GM08714 (cell line): ENCODE measurements at regions not wholly inside any gene's neighbourhood (a gene's known extent, or its start where the extent isn't known, plus 50 kb on each side); places are given as distances from the start of the nearest gene placed in this dataset.

Experiments used
- H3K4me3 ChIP-seq: fragments of 200-500 bp; sonication (Bioruptor generic); 2 replicates; pipeline ENCODE4 v1.5.1; 2014; ENCODE audit warnings: mild to moderate bottlenecking, low read length, inconsistent platforms
- ZNF274 ChIP-seq: IDR thresholded peaks from 2 replicates; pipeline ENCODE4 v1.6.1; 2012; ENCODE audit warnings: mild to moderate bottlenecking, low read depth, low read length

DNA sequence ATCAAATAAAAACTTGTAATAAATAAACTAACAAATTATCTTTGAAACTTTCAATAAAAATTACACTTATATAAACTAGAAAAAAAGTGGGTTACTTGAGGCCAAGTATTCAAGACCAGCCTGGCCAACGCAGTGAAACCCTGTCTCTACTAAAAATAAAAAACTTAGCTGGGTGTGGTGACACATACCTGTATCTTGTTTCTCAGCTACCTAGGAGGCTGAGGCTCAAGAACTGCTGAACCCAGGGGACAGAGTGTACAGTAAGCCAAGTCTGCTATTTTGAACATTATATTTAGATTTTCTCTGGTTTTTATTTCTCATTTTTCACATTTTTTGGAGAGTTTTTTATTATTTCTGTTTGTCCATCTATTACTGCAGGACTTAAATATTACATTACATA lies 1397.6 kb upstream of the B3GALT2 start:
- TF ChIP-seq ZNF274: no peak
- no peak overlapping the region for H3K4me3 ChIP-seq

DNA sequence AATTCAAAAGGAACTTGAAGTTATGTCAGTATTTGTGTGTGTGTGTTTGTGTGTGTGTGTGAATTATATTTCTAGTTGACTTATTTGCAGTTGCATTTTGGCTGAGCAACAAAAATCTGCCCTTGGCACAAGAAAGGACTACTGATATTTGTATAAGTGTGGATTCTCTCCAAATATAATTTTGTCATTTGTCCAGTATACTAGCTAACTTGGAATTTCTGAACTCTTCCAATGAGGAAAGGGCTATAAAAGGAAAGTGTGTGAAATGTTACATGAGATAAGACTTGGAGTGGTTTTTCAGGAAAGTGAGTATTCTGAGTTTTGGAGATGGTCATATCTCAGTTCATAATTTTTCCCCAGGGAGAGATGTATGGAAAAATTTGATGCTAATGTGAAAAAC lies 1384.1 kb upstream of the B3GALT2 start:
- no peak for TF ChIP-seq ZNF274
- no peak overlapping the region for H3K4me3 ChIP-seq

DNA sequence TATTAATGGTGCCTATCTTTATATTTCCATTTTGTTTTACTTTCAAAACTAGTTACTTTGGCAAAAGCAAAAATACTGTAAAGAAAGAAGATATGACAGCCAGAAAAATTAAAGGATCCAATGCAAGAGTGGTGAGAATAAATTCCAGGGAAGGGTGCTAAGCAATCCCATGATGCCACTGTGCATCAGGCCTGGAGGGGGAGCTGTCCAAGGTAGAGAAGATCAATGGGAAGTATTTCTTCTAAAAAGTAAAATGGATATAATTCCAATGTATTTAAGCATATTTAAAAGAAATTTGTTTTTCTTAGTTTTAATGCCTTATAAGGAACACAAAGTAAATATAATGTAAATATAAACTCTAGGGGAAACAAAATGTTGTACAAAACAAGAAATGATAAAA lies 1382.2 kb upstream of the B3GALT2 start:
- TF ChIP-seq ZNF274: no peak

DNA sequence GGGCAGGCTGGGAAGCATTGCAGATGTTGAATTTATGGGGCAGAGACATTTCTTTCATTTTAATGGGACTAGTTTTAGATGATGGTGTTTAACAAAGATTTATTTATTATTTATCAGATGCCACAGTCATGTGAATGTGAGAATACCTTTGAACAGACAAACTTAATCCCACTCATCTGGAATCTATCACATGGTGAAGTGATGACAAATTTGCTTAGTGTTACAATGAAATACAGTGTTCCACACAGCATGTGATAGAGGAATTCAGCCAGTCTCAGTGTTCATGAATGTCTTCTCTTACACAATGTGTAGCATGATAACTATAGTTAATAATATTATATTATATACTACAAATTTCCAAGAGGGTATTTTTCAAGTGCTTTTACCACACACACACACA lies 1361.7 kb upstream of the B3GALT2 start:
- H3K4me3 ChIP-seq: no peak overlapping the region
- TF ChIP-seq ZNF274: no peak

More for the DNA sequence above, 1382.2 kb upstream of the B3GALT2 start:
- no peak overlapping the region for H3K4me3 ChIP-seq

DNA sequence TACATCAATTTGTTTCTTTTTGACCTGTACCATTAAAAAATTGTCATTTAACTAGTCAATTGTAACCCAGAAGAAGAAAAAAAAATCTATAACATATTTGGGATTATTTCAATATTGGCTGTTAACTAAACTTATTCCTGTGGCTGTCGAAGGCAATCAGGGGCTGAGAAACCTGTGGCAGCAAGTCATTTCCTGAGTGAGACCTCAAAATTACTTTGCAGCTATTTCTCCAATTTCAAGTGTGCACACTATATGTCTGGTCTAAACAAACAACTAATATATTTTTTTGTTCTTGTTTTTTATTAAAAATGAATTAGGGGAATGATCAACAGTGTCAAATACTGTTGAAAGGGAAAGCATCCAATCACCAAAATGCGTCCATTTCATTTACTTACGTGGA lies 1357.6 kb upstream of the B3GALT2 start:
- TF ChIP-seq ZNF274: no peak
- no peak overlapping the region for H3K4me3 ChIP-seq

DNA sequence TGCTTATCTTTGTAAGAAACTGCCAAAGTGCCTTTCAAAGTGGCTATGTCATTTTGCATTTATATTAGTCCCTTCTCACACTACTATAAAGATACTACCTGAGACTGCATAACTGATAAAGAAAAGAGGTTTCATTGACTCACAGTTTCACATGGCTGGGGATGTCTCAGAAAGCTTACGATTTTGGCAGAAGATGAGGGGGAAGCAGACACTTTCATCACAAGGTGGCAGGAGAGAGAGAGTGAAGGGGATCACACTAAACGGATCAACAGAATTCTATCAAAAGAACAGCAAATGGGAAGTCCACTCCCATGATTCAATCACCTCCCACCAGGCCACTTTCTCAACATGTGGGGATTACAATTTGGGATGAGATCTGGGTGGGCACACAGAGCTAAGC lies 1352.0 kb upstream of the B3GALT2 start:
- TF ChIP-seq ZNF274: no peak
- no peak overlapping the region for H3K4me3 ChIP-seq

DNA sequence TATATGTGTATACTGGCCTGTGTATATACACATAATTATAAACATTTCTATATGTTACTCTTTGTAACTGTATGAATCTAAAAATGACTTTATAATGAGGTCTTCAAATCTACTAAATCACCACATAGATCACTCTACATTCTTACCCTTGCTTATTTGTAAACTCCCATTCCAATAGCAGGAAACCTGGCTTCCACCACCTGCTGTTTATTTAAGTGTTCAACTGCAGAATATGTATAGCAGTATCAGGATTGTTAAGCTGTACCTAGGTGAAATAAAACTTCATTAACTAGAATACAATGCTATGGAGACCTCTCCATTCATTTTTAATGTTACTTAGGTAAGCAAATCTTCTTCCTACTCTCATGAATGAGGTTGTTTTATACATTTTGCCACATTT lies 1351.1 kb upstream of the B3GALT2 start:
- no peak overlapping the region for H3K4me3 ChIP-seq
- no peak for TF ChIP-seq ZNF274

DNA sequence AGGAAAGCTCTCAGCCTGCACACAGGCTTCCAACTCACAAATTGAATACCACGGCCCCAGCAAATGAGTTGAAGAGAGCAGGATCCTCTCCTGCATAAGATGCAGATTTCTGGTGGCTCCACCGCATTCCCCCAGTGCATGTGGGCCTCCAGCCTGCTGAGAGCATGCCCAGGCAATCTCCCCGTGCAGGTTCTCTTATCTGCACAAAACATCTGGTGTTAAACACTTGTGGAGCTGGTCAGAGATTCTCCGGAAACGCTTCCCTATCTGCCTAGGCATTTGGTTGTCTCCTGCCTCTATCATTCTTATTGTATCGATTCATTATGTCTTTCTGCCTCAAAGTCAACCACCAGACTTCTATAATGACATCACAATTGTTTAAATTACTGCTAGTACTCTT lies 1349.0 kb upstream of the B3GALT2 start:
- TF ChIP-seq ZNF274: no peak

DNA sequence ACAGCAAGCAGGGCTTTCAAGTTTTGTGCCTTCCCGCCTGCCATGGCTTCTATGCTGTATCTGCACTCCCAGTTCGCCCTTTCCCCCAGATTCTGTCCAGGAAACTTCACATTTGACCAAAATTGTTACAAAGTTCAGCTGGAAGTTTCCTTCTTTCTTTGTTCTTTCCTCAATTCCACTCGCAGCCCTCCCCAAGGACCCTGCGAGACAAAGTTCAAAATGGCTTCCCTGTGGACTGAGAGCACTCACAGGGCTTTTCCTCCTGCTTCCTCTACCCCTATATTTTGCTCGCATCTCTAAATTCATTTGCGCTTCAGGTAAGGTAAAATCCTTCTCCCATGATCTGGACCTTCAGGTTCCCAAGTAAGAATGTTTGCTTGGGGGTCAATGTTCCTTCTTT lies 1348.4 kb upstream of the B3GALT2 start:
- no peak overlapping the region for H3K4me3 ChIP-seq
- no peak for TF ChIP-seq ZNF274

More for the DNA sequence above, 1349.0 kb upstream of the B3GALT2 start:
- no peak overlapping the region for H3K4me3 ChIP-seq

DNA sequence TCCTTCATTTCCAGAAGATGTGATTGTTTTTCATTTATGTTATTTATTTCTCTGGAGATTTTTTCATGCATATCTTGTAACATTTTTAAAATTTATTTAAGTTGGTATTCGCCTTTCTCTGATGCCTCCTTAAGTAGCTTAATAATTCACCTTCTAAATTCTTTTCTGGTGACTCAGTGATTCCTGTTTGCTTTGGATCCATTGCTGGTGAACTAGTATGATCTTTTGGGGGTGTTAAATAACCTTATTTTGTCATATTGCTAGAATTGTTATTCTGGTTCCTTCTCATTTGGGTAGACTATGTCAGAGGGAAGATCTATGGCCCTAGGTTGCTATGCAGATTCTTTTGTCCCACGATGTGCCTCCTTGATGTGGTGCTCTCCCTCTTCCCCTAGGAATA lies 1347.2 kb upstream of the B3GALT2 start:
- no peak for TF ChIP-seq ZNF274
- no peak overlapping the region for H3K4me3 ChIP-seq

DNA sequence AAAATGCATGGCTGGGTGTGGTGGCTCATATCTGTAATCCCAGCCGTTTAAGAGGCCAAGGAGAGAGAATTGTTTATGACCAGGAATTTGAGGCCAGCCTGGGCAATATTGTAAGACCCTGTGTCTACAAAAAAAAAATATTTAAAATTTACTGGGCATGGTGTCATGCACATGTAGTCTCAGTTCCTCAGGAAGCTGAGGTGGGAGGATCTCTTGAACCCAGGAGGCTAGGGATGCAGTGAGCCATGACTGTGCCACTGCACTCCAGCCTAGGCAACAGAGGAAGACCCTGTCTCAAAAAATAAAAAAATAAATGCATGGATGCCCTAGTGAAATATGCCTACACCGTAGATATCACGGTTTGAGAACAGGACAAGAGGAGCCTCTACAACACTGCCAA lies 1331.2 kb upstream of the B3GALT2 start:
- no peak for TF ChIP-seq ZNF274
- H3K4me3 ChIP-seq: no peak overlapping the region

DNA sequence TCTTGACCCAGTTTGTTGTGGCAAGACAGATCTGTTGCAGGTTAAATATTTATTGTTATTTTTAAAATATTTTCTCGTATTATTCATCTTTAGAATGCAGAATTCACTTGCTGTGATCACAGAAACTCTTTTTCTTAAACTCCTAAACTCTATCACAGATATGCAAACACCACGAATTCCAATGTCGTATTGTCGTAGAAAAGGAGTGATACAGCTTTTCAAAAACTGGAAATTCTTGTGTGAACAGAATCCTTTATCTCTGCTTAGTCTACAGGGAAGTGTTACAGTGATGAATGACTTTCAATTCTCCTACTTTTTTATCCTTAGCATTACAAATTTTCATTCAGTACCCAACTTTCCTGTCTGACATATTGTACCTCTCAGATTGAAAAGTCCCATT lies 1329.5 kb upstream of the B3GALT2 start:
- TF ChIP-seq ZNF274: no peak
- H3K4me3 ChIP-seq: no peak overlapping the region

DNA sequence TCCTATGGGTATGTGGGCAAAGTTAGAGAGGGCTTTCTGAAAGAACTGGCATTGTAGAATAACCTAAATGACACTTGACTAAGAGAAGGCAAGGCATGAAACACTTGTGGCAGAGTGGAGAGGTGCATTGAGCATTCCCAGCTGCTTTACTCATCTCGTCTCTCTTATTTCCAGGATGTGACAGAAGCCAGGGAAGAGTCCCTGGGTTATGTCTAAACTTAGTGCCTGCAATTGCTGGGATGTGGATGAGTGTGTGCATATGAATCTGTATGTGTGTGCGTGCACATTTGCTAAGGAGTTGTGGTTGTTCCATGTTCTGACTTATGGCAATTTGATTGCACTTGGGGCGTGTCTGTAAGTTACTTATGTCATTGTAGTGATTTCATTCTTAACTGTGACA lies 1326.5 kb upstream of the B3GALT2 start:
- H3K4me3 ChIP-seq: no peak overlapping the region
- no peak for TF ChIP-seq ZNF274

DNA sequence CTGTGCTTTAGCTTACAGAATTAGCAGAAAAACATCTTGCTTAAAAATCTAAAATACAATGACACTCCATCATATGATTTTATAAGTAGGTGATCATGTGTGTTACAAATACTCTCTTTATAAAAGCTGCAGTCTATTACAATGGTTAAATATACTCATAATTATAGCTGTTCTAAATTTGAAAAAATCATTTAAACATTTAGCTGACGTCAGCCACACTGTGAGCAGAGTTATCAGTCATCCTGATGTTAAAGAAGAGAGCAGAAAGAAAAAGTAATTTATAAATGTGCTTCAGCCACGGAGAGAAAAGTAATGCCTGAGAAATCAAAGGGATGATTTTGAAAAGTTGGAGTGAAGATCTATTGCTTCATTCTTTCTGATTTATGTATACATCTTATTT lies 1325.9 kb upstream of the B3GALT2 start:
- TF ChIP-seq ZNF274: no peak
- H3K4me3 ChIP-seq: no peak overlapping the region

DNA sequence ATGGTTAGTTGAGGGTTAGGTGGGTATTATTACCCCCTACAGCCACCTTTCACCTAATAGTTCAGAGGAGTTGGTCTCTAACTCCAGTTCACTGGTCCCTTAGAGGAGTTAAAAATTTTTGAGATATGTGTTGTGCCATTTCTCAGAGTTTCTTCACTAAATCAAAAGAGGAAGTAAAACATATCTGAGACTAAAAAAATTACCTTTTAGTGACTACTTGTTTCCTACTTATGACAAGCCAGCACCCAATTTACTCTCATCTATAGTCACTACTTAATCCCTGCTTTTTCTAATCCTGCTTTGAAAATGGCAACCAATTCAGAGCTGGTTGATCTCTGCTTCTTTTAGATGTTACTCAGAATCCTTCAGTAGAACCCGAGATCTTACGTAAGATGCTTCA lies 1316.8 kb upstream of the B3GALT2 start:
- H3K4me3 ChIP-seq: no peak overlapping the region
- TF ChIP-seq ZNF274: no peak

DNA sequence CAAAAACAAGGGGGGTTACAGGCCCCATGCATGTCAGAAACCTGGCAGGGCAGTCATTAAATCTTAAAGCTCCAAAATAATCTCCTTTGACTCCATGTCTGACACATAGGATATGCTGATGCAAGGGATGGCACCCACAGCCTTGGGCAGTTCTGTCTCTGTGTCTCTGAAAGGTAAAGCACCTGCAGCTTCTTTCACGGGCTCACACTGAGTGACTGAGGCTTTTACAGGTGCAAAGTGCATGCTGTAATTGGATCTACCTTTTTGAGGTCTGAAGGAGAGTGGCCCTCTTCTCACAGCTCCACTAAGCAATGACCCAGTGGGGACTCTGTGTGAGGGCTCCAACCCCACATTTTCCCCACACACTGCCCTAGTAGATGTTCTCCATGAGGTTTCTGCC lies 1309.0 kb upstream of the B3GALT2 start:
- TF ChIP-seq ZNF274: no peak
- H3K4me3 ChIP-seq: no peak overlapping the region

DNA sequence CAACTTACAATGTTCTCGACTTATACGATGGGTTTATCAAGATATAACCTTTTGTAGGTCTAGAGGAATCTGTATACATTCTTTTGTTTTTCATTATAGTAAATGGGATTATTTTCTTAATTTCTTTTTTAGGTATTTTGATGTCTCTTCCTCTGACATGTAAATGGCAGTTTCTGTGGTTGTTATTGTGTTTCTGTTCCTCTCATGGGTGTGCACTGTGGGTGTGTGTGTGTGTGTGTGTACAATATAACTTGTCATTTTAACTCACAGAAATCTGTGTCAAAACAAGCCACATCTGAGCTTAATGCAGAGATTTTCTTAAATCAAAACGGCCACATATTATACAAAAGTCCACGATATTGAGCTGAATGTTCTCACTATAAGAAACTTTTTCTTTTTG lies 1300.8 kb upstream of the B3GALT2 start:
- H3K4me3 ChIP-seq: no peak overlapping the region
- TF ChIP-seq ZNF274: no peak
